ENCODE measurements at regions not wholly inside any gene's neighbourhood (a gene's known extent, or its start where the extent isn't known, plus 50 kb on each side); places are given as distances from the start of the nearest gene placed in this dataset.

DNA sequence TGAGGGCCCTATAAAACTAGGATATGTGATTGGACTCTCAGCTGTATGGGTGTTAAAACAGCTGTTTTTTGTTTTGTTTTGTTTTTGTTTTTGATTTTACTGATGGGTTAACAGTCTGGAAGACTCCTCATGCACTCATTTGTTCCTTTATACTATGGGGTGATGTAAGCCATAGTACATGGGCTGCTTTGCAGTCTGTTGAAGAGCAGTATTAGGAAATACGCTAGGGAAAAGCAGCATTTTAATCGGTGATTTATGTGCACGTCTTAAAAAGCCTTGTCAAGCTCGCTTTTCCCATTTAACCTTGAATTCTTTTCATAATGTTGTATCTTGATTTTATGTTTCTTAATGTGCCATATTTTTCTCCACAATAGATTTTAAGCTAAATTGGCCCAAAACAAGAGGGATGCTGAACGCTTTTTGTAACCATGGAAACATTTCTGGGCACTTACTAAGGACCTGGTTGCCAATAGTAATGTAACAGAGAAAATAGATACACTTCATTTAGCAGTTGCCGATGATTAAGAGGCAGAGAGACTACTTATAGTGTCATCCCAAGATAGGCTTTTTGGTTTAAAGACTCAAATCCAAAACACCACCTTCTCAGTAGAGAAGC lies 244.0 kb downstream of the SNAPC1 start:
- no peak for DNase-seq
- H3K27ac ChIP-seq: no peak overlapping the region
- intact Hi-C loops (cut with DNase I): no loop called here
- no peaks in the 10 kb centered on the region for H3K9me3 ChIP-seq (replicated peaks in 1 of 3)
- H3K4me1 ChIP-seq (replicated peaks in 1 of 2): no peaks in the 10 kb centered on the region
- 55 to 60% (median 59%) methylated on average over 6 of the region's 6 CpGs for WGBS, 4 donors
- H3K4me3 ChIP-seq: no peak overlapping the region
- TF ChIP-seq, protein P1, sequence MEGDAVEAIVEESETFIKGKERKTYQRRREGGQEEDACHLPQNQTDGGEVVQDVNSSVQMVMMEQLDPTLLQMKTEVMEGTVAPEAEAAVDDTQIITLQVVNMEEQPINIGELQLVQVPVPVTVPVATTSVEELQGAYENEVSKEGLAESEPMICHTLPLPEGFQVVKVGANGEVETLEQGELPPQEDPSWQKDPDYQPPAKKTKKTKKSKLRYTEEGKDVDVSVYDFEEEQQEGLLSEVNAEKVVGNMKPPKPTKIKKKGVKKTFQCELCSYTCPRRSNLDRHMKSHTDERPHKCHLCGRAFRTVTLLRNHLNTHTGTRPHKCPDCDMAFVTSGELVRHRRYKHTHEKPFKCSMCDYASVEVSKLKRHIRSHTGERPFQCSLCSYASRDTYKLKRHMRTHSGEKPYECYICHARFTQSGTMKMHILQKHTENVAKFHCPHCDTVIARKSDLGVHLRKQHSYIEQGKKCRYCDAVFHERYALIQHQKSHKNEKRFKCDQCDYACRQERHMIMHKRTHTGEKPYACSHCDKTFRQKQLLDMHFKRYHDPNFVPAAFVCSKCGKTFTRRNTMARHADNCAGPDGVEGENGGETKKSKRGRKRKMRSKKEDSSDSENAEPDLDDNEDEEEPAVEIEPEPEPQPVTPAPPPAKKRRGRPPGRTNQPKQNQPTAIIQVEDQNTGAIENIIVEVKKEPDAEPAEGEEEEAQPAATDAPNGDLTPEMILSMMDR (IDR thresholded peaks at IDR 0.05): no peak
- no peak for TF ChIP-seq POLR2A (IDR thresholded peaks at IDR 0.05)
- no peaks in the 10 kb centered on the region for H3K36me3 ChIP-seq (replicated peaks in 1 of 2)
- H3K27me3 ChIP-seq: no peaks in the 10 kb centered on the region

DNA sequence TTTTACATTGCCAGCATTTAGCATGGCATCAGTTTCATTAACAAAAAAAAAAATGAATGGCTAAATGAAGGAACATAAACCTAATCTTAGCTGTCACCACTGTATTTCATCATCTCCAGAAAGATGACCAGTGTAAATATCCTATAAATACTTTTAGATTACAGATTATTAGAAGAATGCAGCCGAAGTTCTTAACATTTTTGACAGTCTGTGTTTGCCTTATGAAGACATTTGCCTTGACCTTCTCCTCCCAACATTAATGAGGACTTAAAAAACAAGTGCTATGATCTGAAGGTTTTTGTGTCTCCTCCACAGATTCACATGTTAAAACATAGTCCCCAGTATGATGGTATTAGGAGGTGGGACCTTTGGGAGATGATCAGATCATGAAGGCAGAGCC lies 253.0 kb downstream of the SNAPC1 start:
- intact Hi-C loops (cut with DNase I): no loop called here
- no peak for DNase-seq
- Histone ChIP-seq H3K4me3 (no peak overlapping the region), H3K27me3 (no peaks in the 10 kb centered on the region), H3K36me3 (replicated peaks in 1 of 2) (no peaks in the 10 kb centered on the region), H3K4me1 (replicated peaks in 1 of 2) (no peaks in the 10 kb centered on the region), H3K27ac (no peak overlapping the region), H3K9me3 (replicated peaks in 1 of 3) (no peaks in the 10 kb centered on the region)
- 7 to 24% (median 18%) methylated on average over 1 of the region's 1 CpG for WGBS, 4 donors
- TF ChIP-seq, protein P1 (IDR thresholded peaks at IDR 0.05): no peak
- TF ChIP-seq POLR2A (IDR thresholded peaks at IDR 0.05): no peak

DNA sequence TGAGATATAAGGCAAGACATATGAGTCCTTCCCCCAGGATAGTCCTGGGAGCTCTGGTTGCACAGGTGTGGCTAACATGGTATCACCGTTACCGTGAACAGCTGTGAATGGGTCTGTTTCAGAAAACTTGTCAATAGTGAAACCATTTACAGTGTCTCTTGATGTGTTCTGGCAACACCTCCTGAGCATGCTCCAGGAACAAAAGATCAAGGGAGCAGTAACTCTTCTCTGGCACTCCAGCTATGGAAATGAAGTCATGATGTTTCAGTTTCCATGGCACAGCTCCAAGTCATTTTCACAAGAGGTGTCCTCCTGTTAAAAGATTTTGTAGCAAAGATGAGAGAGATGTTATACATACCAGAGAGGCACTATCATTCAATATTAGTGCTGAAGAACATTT lies 253.7 kb downstream of the SNAPC1 start:
- no peak for DNase-seq

DNA sequence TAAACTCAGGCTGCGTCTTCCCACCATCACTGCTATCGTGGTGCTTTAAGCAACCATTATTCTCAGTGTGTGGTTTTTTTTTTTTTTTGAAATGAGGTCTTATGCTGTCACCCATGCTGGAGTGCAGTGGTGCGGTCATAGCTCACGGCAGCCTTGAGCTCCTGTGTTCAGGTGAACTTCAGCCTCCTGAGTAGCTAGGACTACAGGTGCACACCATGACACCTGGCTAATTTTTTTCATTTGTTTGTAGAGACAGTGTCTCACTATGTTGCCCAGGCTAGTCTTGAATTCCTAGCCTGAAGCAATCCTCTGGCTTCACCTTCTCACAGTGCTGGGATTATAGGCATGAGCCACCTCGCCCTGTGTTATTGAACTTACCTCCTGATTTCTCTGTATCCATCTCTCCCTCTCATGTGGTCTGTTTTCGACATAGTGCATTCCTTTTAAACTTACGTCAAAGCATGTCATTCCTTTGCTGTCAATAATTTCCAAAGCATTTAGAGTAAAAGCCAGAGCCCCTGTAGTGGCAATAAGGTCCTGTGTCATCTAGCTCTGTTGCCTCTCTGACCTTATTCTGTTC lies 255.5 kb downstream of the SNAPC1 start:
- H3K27ac ChIP-seq: no peak overlapping the region
- TF ChIP-seq, protein P1 (IDR thresholded peaks at IDR 0.05): no peak
- TF ChIP-seq POLR2A (IDR thresholded peaks at IDR 0.05): no peak
- WGBS, 4 donors: 70 to 82% (median 80%) methylated on average over 7 of the region's 7 CpGs
- DNase-seq: no peak
- no peaks in the 10 kb centered on the region for H3K9me3 ChIP-seq (replicated peaks in 1 of 3)
- intact Hi-C loops (cut with DNase I): no loop called here
- no peaks in the 10 kb centered on the region for H3K27me3 ChIP-seq
- no peak overlapping the region for H3K4me3 ChIP-seq
- no peaks in the 10 kb centered on the region for H3K4me1 ChIP-seq (replicated peaks in 1 of 2)
- H3K36me3 ChIP-seq (replicated peaks in 1 of 2): no peaks in the 10 kb centered on the region

More for the DNA sequence above, 253.7 kb downstream of the SNAPC1 start:
- Histone ChIP-seq H3K27me3 (no peaks in the 10 kb centered on the region), H3K4me3 (no peak overlapping the region), H3K4me1 (replicated peaks in 1 of 2) (no peaks in the 10 kb centered on the region), H3K9me3 (replicated peaks in 1 of 3) (no peaks in the 10 kb centered on the region), H3K36me3 (replicated peaks in 1 of 2) (no peaks in the 10 kb centered on the region), H3K27ac (no peak overlapping the region)
- TF ChIP-seq, protein P1 (IDR thresholded peaks at IDR 0.05): no peak
- TF ChIP-seq POLR2A (IDR thresholded peaks at IDR 0.05): no peak
- WGBS, 4 donors: 58 to 91% (median 75%) methylated on average over 2 of the region's 2 CpGs
- intact Hi-C loops (cut with DNase I): no loop called here

Data from adrenal gland (tissue), 9 donors.